ENCODE measurements at regions not wholly inside any gene's neighbourhood (a gene's known extent, or its start where the extent isn't known, plus 50 kb on each side); places are given as distances from the start of the nearest gene placed in this dataset.

- TF ChIP-seq POLR2AphosphoS5 (IDR thresholded peaks at IDR 0.05) (no peak), POLR2A (IDR thresholded peaks at IDR 0.05) (no peak), CTCF (IDR thresholded peaks at IDR 0.05) (no peak), EP300 (IDR thresholded peaks at IDR 0.05) (no peak)
These were observed 58.7 kb upstream of the TMEM106B start for GRCh38 chr7:12152196-12152918.

Data from stomach (tissue), 4 donors.